Transverse colon (tissue), 4 donors: ENCODE measurements at regions not wholly inside any gene's neighbourhood (a gene's known extent, or its start where the extent isn't known, plus 50 kb on each side); places are given as distances from the start of the nearest gene placed in this dataset.

Experiments
- POLR2AphosphoS5 ChIP-seq, 3 donors: sonication (generic); formaldehyde crosslinking; IDR thresholded peaks; one replicate each; pipeline ENCODE4 v1.6.1; 2016; ENCODE audit warnings: antibody characterized with exemption in 3 of 3
- TF ChIP-seq, protein P1 (sequence below), 5 experiments: fragments of 200-600 bp in 3 of 5; fragments of 450-650 bp in 2 of 5; sonication (generic) in 3 of 5; IDR thresholded peaks; 1 replicate in 2 of 5; 2 replicates in 3 of 5; pipeline ENCODE4 v1.5.1; 2016 to 2017; ENCODE audit warnings: antibody characterized with exemption in 5 of 5, inconsistent platforms in 3 of 5, mild to moderate bottlenecking in 2 of 5, moderate library complexity in 1 of 5

- TF ChIP-seq, protein P1, sequence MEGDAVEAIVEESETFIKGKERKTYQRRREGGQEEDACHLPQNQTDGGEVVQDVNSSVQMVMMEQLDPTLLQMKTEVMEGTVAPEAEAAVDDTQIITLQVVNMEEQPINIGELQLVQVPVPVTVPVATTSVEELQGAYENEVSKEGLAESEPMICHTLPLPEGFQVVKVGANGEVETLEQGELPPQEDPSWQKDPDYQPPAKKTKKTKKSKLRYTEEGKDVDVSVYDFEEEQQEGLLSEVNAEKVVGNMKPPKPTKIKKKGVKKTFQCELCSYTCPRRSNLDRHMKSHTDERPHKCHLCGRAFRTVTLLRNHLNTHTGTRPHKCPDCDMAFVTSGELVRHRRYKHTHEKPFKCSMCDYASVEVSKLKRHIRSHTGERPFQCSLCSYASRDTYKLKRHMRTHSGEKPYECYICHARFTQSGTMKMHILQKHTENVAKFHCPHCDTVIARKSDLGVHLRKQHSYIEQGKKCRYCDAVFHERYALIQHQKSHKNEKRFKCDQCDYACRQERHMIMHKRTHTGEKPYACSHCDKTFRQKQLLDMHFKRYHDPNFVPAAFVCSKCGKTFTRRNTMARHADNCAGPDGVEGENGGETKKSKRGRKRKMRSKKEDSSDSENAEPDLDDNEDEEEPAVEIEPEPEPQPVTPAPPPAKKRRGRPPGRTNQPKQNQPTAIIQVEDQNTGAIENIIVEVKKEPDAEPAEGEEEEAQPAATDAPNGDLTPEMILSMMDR (IDR thresholded peaks at IDR 0.05): no peak
- TF ChIP-seq POLR2AphosphoS5 (IDR thresholded peaks at IDR 0.05): no peak
Measured at GRCh38 chr6:1224514-1224913, 87.4 kb upstream of the FOXQ1 start.
